ENCODE measurements at regions not wholly inside any gene's neighbourhood (a gene's known extent, or its start where the extent isn't known, plus 50 kb on each side); places are given as distances from the start of the nearest gene placed in this dataset.

DNA sequence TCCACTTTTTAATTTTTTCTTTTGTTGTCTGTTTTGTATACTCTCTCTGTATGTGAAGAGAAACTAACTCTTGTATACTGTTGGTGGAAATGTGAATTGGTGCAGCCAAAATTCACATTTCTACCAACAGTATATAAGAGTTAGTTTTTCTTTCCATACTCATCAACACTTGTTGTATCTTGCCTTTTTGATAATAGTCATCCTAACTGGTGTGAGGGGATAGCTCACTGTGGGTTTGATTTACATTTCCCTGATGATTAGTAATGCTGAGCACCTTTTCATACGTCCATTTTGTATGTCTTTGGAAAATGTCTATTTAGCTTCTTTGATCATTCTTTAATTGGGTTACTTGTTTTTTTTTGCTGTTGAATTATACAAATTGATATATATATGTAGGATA is 375.5 kb upstream of the IGFBP3 start:
- DNase-seq (ENCODE audit: low read depth): no peak
- H3K4me3 ChIP-seq (ENCODE audit: low read length): no peak overlapping the region
- TF ChIP-seq, protein P1, sequence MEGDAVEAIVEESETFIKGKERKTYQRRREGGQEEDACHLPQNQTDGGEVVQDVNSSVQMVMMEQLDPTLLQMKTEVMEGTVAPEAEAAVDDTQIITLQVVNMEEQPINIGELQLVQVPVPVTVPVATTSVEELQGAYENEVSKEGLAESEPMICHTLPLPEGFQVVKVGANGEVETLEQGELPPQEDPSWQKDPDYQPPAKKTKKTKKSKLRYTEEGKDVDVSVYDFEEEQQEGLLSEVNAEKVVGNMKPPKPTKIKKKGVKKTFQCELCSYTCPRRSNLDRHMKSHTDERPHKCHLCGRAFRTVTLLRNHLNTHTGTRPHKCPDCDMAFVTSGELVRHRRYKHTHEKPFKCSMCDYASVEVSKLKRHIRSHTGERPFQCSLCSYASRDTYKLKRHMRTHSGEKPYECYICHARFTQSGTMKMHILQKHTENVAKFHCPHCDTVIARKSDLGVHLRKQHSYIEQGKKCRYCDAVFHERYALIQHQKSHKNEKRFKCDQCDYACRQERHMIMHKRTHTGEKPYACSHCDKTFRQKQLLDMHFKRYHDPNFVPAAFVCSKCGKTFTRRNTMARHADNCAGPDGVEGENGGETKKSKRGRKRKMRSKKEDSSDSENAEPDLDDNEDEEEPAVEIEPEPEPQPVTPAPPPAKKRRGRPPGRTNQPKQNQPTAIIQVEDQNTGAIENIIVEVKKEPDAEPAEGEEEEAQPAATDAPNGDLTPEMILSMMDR (conservative IDR thresholded peaks at IDR 0.05; ENCODE audit: low read depth, low read length): no peak

DNA sequence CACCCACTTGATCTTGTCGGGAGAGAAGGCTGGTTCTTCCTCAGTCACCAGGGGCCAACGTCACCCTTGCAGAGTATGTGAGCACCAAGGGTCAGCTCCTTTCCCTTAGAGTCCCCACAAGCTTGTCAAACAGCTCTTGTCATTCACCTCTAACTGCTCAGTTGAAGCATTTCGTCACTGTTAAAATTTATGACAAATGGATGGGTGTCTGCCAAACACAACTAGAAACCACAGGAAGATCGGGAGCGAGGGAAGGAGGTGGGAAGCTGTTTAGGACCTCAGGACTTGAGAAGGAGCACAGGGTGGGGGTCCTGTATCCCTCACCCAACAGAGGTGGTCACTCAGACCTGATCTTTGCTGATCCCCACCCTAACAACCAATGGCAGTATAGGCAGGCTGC is 373.3 kb upstream of the IGFBP3 start:
- DNase-seq (ENCODE audit: low read depth): no peak
- TF ChIP-seq, protein P1 (conservative IDR thresholded peaks at IDR 0.05; ENCODE audit: low read depth, low read length): no peak
- H3K4me3 ChIP-seq (ENCODE audit: low read length): no peak overlapping the region

DNA sequence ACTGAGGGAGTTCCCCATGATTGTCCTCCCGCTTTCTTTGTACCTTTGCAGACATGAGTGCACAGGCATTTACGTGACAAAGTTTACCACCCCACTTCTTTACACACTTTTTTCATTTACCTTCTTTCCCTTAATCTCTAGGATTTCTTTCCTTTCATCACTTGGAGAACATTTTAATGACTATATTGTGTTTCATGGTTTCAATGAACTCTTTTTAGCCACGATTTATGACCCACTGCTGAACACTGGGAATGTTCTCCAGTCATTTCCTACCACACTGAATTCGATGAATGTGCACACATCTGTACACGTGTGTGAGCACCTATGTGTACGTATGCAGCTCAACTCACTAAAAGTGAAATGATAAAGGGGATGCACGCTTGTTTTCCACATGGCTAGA is 371.7 kb upstream of the IGFBP3 start:
- no peak overlapping the region for H3K4me3 ChIP-seq (ENCODE audit: low read length)
- no peak for DNase-seq (ENCODE audit: low read depth)
- TF ChIP-seq, protein P1 (conservative IDR thresholded peaks at IDR 0.05; ENCODE audit: low read depth, low read length): no peak

DNA sequence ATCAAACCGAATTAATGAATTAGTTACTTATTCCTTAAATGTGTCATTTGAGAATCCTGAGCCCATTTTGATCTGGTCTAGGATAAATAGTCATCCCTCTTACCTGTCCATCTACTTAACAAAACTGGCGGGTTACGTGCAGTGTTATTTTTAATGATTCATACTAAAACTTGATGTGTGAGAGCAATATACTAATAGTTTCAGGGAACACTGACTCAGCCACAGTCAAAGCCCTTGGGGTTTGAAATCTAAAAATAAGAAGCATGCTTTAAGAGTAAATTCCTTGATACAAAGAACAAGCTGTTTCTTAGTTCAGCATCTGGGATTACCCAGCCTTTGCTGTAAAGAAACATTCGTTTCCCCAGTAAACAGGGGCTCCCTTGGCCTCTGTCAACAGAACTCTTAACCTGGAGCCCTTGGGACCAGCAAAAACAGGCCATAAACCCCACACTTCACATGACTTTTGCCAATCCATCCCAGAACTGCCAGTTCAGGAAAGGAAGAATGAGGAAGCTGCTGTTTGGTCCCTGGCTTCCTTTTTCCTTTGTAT is 370.6 kb upstream of the IGFBP3 start:
- H3K4me3 ChIP-seq (ENCODE audit: low read length): no peak overlapping the region
- DNase-seq (ENCODE audit: low read depth): peak; percentile 14
- TF ChIP-seq, protein P1 (conservative IDR thresholded peaks at IDR 0.05; ENCODE audit: low read depth, low read length): no peak

DNA sequence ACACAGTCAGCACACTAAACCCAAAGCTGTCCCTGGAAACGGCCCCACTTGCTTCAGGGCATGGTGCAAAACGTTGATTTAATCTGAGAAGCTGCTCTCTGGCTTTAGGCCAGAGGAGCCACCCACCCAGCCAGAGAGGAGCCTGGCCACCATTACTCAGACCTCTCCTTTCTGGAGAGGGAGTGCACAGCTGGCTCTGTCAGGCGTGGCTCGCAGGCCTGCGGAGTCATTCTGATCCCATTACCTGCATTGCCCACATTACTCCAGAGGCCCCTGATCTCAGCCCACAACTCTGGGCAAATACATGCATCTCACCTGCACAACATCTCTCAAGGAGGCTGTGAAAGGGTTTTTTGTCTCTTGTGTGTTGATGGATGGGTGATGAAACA is 370.0 kb upstream of the IGFBP3 start:
- H3K4me3 ChIP-seq (ENCODE audit: low read length): no peak overlapping the region
- DNase-seq (ENCODE audit: low read depth): no peak

DNA sequence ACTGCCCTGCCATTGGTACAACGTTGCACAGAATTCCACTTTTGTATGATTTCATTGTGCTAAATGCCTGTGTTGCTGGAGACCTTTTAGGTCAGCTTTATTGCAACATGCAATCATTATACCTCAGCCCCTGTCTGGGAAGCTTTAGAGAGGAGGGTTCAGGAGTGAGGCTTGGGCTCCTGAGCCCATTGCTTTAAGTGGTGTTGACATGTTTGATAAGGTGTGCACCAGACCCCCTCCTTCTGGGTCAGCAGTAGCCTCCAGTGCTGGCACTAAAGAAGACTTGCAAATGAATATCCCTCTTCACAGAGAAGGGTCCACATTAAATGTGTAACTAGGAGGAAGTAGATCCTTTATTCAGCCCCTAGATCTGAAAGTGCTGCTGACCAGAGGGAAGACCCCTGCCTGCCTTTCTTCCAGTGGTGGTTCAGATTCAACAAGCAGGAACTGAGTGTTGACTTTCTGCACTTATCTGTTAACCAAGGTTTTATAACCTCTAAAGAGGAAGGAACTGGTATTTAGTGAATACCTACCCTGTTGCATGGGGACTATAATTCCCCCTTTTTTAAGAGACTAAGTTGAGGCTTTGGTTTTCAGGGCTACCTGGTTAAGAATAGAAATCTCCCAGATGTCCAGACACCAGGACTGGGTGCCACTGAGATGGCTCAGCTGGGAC is 369.4 kb upstream of the IGFBP3 start:
- H3K4me3 ChIP-seq (ENCODE audit: low read length): no peak overlapping the region
- no peak for DNase-seq (ENCODE audit: low read depth)
- TF ChIP-seq, protein P1 (conservative IDR thresholded peaks at IDR 0.05; ENCODE audit: low read depth, low read length): no peak

More for the DNA sequence above, 370.0 kb upstream of the IGFBP3 start:
- TF ChIP-seq, protein P1 (conservative IDR thresholded peaks at IDR 0.05; ENCODE audit: low read depth, low read length): no peak

DNA sequence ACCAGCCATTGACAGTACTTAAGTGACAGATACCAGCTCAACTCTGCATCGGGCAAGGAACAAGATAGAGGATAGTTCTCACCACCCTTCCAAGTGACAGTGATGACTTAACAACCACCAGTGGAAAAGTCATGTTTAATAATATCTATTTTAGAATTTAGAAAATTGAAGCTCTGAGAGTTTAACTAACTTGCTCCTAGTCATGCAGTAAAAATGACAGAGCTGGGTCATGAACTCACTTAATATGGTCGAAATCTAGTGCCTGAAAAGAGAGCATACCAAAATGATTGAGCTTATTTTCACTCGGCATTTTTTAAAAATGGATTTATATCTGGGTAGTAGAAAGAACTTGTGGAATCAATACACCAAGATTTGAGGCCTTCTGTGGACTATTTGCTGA is 367.8 kb upstream of the IGFBP3 start:
- no peak overlapping the region for H3K4me3 ChIP-seq (ENCODE audit: low read length)
- TF ChIP-seq, protein P1 (conservative IDR thresholded peaks at IDR 0.05; ENCODE audit: low read depth, low read length): no peak
- DNase-seq (ENCODE audit: low read depth): no peak

Measured in retinal pigment epithelial cell (primary cell).